Right lobe of liver (tissue), 6 donors: ENCODE measurements at regions not wholly inside any gene's neighbourhood (a gene's known extent, or its start where the extent isn't known, plus 50 kb on each side); places are given as distances from the start of the nearest gene placed in this dataset.

Source experiments
- ATAC-seq, 4 donors: fragments of 200-7000 bp; cut with Tn5 transposase; one replicate each; pipeline ENCODE4 v1.9.1; 2020; ENCODE audit warnings: mild to moderate bottlenecking in 4 of 4, moderate library complexity in 4 of 4
- DNase-seq, 3 donors: peaks; one replicate each; pipeline ENCODE4 v3.0.0-alpha.2; 2020
- H3K27ac ChIP-seq, 3 donors: fragments of 200-600 bp; one replicate each; pipeline ENCODE4 v1.8.0; 2022
- H3K27me3 ChIP-seq, 2 donors: fragments of 200-600 bp; one replicate each; pipeline ENCODE4 v1.8.0; 2022
- H3K36me3 ChIP-seq, 4 donors: fragments of 200-600 bp; sonication (generic) in 1 of 4; one replicate each; pipeline versions ENCODE4 v1.5.1 to v1.8.0; 2017 to 2022; ENCODE audit warnings: control low read depth in 1 of 4
- H3K4me1 ChIP-seq, 4 donors: fragments of 200-600 bp; sonication (generic) in 1 of 4; one replicate each; pipeline versions ENCODE4 v1.5.1 to v1.8.0; 2017 to 2022; ENCODE audit warnings: control low read depth in 1 of 4
- H3K4me3 ChIP-seq, 3 donors: fragments of 200-600 bp; one replicate each; pipeline ENCODE4 v1.8.0; 2022
- H3K9me3 ChIP-seq, 4 donors: fragments of 200-600 bp; sonication (generic) in 1 of 4; one replicate each; pipeline versions ENCODE4 v1.5.1 to v1.8.0; 2017 to 2022; ENCODE audit warnings: control low read depth in 1 of 4
- POLR2A ChIP-seq: fragments of 450-650 bp; IDR thresholded peaks from one replicate; pipeline ENCODE4 v1.6.1; 2017; ENCODE audit warnings: antibody characterized with exemption, mild to moderate bottlenecking
- WGBS: methylation state at CpG from one replicate; pipeline ENCODE4 v1.1.6; 2018; ENCODE audit warnings: low coverage, low lambda C conversion rate; ENCODE audit not compliant: insufficient coverage; ENCODE audit errors: missing lambda C conversion rate; 5-methylcytosine and 5-hydroxymethylcytosine counted together
- intact Hi-C, 2 donors: fragments of 100-400 bp; cut with DNase I; formaldehyde crosslinking; loops; one replicate each; pipeline versions ENCODE4 v1.11.2 to v1.14.1; 2022
- TF ChIP-seq, protein P1 (sequence below), 4 donors: fragments of 200-600 bp in 3 of 4; fragments of 450-650 bp in 1 of 4; IDR thresholded peaks; one replicate each; pipeline versions ENCODE4 v1.5.1 to v1.8.0; 2016 to 2022; ENCODE audit warnings: antibody characterized with exemption in 4 of 4, mild to moderate bottlenecking in 2 of 4
- donor health status: DM: no; HTN: yes; CAD: no.
- donor health status: DM: no; HTN: no; CAD: no.
- donor health status: DM: no; HTN: no; CAD: no.
- donor health status: DM: no; HTN: yes; CAD: no.
- donor health status: DM: no; HTN: yes; CAD: no.

DNA sequence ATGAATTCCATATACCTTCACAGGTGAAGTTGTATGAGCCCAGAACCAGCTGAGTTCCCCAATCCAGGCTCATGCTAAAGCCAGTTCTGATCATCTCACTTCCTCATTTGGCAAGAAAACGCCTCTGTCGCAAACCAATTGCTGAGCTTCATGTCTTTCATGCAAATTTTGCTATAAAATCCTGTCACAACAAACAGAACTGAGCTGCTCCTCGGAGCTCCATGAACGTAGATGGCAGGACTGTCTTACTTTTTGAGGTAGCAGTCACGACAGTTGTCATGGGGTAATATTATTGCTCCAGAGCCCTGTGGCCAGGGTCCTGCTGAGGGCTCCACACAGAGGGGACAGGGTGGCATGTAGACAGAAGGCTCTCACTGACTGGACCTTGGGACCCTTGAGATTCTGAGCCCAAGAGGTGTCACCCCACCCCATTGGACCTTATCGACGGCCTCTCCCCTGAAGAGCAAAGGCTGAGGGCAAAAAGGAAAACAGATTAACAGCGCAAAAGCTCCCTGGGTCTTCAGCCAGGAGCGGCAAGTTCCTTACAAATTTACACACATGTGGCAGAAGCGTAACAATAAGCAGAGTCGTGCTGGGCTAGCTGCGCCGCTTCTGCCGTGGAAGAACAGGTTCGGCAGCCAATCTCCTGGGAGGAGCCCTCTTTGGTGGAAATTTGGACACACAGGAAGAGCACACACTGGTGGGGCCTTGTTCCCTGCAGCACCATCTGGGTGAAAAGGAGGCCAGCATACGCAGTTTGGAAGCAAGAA, 249.2 kb downstream of the OPA1 start:
- peaks cover 0 to 12% (median 0%) of the 10 kb centered on the region in 4 donors for H3K4me1 ChIP-seq
- 62% methylated on average over 6 of the region's 16 CpGs for WGBS
- ATAC-seq, result peak in 2 of 4 donors; percentile 26 to 53

DNA sequence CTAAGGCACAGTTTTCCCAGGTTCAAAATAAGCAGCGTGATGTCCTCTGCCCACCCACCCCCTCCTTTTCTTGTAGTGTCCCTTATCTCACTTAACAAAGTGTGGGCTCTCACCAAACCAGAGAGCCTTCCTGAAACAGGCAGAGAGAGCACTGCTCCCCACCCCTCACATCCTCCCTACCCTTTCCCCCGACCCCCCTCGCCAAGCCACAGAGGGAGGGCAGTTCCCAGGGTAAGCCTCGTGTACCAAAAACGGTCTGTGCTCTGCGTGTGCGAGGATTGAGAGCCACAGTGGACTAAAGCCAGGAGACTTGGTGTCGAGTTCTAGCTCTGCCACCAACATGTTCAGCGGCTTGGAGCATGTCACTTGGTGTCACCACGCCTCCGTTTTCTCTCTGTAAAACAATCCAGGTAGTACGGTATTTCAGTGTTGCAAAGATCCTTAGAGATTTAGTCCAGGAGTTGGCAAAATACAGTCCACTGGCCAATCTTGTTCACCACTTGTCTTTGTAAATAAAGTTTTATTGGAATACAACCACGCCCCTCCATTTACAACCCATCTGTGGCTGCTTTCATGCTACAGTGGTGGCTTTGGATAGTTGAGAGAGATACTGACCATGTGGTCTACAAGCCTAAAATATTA, 249.9 kb downstream of the OPA1 start:
- Histone ChIP-seq H3K36me3 (no peaks in the 10 kb centered on the region), H3K27me3 (no peaks in the 10 kb centered on the region), H3K4me3 (no peak overlapping the region), H3K4me1 (peaks cover 0 to 12% (median 0%) of the 10 kb centered on the region in 4 donors), H3K9me3 (no peaks in the 10 kb centered on the region), H3K27ac (no peak overlapping the region)
- DNase-seq (no peak), ATAC-seq (no peak)
- TF ChIP-seq, protein P1, sequence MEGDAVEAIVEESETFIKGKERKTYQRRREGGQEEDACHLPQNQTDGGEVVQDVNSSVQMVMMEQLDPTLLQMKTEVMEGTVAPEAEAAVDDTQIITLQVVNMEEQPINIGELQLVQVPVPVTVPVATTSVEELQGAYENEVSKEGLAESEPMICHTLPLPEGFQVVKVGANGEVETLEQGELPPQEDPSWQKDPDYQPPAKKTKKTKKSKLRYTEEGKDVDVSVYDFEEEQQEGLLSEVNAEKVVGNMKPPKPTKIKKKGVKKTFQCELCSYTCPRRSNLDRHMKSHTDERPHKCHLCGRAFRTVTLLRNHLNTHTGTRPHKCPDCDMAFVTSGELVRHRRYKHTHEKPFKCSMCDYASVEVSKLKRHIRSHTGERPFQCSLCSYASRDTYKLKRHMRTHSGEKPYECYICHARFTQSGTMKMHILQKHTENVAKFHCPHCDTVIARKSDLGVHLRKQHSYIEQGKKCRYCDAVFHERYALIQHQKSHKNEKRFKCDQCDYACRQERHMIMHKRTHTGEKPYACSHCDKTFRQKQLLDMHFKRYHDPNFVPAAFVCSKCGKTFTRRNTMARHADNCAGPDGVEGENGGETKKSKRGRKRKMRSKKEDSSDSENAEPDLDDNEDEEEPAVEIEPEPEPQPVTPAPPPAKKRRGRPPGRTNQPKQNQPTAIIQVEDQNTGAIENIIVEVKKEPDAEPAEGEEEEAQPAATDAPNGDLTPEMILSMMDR (IDR thresholded peaks at IDR 0.05), result no peak
- TF ChIP-seq POLR2A, result no peak
- intact Hi-C loops, result no loop called here
- WGBS, result 77% methylated on average over 8 of the region's 13 CpGs

More for the DNA sequence above, 249.2 kb downstream of the OPA1 start:
- TF ChIP-seq, protein P1 (IDR thresholded peaks at IDR 0.05), result no peak
- TF ChIP-seq POLR2A, result no peak
- Histone ChIP-seq H3K9me3 (no peaks in the 10 kb centered on the region), H3K4me3 (no peak overlapping the region), H3K27me3 (no peaks in the 10 kb centered on the region), H3K36me3 (no peaks in the 10 kb centered on the region), H3K27ac (no peak overlapping the region)
- DNase-seq, result no peak
- intact Hi-C loops, result no loop called here

GRCh38 chr3:193843474-193844301, 250.7 kb downstream of the OPA1 start:
- H3K4me1 ChIP-seq, result peaks cover 0 to 12% (median 0%) of the 10 kb centered on the region in 4 donors
- DNase-seq, result no peak
- no peaks in the 10 kb centered on the region for H3K27me3 ChIP-seq
- intact Hi-C loops, result no loop called here
- H3K9me3 ChIP-seq, result no peaks in the 10 kb centered on the region
- no peak overlapping the region for H3K4me3 ChIP-seq
- TF ChIP-seq, protein P1 (IDR thresholded peaks at IDR 0.05), result no peak
- TF ChIP-seq POLR2A, result no peak
- no peak overlapping the region for H3K27ac ChIP-seq
- WGBS, result 39% methylated on average over 3 of the region's 5 CpGs
- no peaks in the 10 kb centered on the region for H3K36me3 ChIP-seq
- peak; percentile 61 to 82 (median 70) for ATAC-seq

DNA sequence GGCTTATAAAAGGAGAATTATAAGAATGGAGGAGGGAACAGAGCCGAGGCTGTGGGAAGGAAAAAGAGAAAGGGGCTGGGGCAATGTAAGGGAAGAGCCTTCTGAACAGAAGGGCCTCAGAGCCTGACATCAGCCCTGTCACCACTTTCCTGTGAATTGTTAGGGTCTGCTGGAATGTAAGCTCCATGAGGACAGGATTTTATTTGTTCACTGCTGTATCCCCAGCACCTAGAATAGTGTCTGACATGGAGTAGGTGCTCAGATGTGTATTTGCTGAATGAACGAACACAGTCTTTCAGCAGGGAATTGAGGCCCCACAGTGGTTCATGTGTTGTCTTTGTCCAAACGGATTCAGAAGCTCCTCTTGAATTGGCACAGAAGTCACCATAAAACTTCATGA, 251.5 kb downstream of the OPA1 start:
- TF ChIP-seq, protein P1 (IDR thresholded peaks at IDR 0.05), result no peak
- no peak for TF ChIP-seq POLR2A
- Histone ChIP-seq H3K9me3 (no peaks in the 10 kb centered on the region), H3K36me3 (no peaks in the 10 kb centered on the region), H3K27ac (no peak overlapping the region), H3K4me1 (peaks cover 0 to 12% (median 0%) of the 10 kb centered on the region in 4 donors), H3K4me3 (no peak overlapping the region), H3K27me3 (no peaks in the 10 kb centered on the region)
- no peak for DNase-seq
- ATAC-seq, result no peak
- intact Hi-C loops, result no loop called here
- WGBS, result 95% methylated on average over 3 of the region's 3 CpGs
